SK-N-SH (cell line): ENCODE measurements at regions not wholly inside any gene's neighbourhood (a gene's known extent, or its start where the extent isn't known, plus 50 kb on each side); places are given as distances from the start of the nearest gene placed in this dataset.

Source experiments
- CTCF ChIA-PET: fragments of 300-600, 350-600 bp; formaldehyde crosslinking; extraction: SDS; loops from one replicate; lab custom pipeline; 2021; lab: Yijun Ruan, JAX
- POLR2A ChIA-PET: fragments of 350-600 bp; sonication (Branson Sonifier 250); formaldehyde crosslinking; extraction: SDS; loops from one replicate; lab custom pipeline; 2020; ENCODE audit warnings: antibody characterized with exemption, inconsistent platforms; lab: Yijun Ruan, JAX
- DNase-seq: peaks from one replicate; pipeline ENCODE4 v3.0.0; 2012
- H2AFZ ChIP-seq: fragments of 200-600 bp; sonication (generic); 2 replicates; pipeline ENCODE4 v1.8.1; 2016; ENCODE audit warnings: antibody characterized with exemption, mild to moderate bottlenecking, low read depth
- H3F3A ChIP-seq: fragments of 200-600 bp; sonication (generic); replicated peaks from 2 replicates; pipeline ENCODE3; 2016; ENCODE audit warnings: antibody characterized with exemption, mild to moderate bottlenecking; ENCODE audit not compliant: insufficient read depth
- H3K27ac ChIP-seq, 2 experiments: fragments of 200-500 bp in 1 of 2; fragments of 200-600 bp in 1 of 2; sonication (Bioruptor generic) in 1 of 2; sonication (generic), shearing (Covaris generic) in 1 of 2; 2 replicates each; pipeline versions ENCODE4 v1.5.1 to v1.6.1; 2014 to 2016; ENCODE audit warnings: low read depth in 2 of 2, inconsistent platforms in 1 of 2, low read length in 1 of 2, mild to moderate bottlenecking in 1 of 2, mixed read lengths in 1 of 2
- H3K27me3 ChIP-seq: fragments of 200-600 bp; sonication (generic), shearing (Covaris generic); 2 replicates; pipeline ENCODE4 v1.6.1; 2016; ENCODE audit warnings: mixed run types; ENCODE audit not compliant: insufficient read depth
- H3K36me3 ChIP-seq, 2 experiments: fragments of 200-500 bp in 1 of 2; fragments of 200-600 bp in 1 of 2; sonication (Bioruptor generic) in 1 of 2; sonication (generic) in 1 of 2; replicated peaks in 1 of 2; 2 replicates each; pipeline versions ENCODE3 to v1.5.1; 2014 to 2016; ENCODE audit warnings: low read length in 1 of 2, mild to moderate bottlenecking in 1 of 2; ENCODE audit not compliant: insufficient read depth in 2 of 2, control insufficient read depth in 1 of 2
- H3K4me1 ChIP-seq, 2 experiments: fragments of 200-500 bp in 1 of 2; fragments of 200-600 bp in 1 of 2; sonication (Bioruptor generic) in 1 of 2; sonication (generic), shearing (Covaris generic) in 1 of 2; 2 replicates each; pipeline versions ENCODE4 v1.5.1 to v1.6.1; 2014 to 2016; ENCODE audit warnings: low read depth in 1 of 2, low read length in 1 of 2, mixed run types in 1 of 2; ENCODE audit not compliant: insufficient read depth in 2 of 2, control insufficient read depth in 1 of 2
- H3K4me2 ChIP-seq: fragments of 200-600 bp; sonication (generic), shearing (Covaris generic); 2 replicates; pipeline ENCODE4 v1.6.1; 2017; ENCODE audit warnings: mixed run types
- H3K4me3 ChIP-seq, 2 experiments: fragments of 200-500 bp in 1 of 2; fragments of 200-600 bp in 1 of 2; sonication (Bioruptor generic) in 1 of 2; sonication (generic), shearing (Covaris generic) in 1 of 2; 2 replicates each; pipeline versions ENCODE4 v1.5.1 to v1.8.1; 2014 to 2016; ENCODE audit warnings: low read depth in 2 of 2, inconsistent platforms in 1 of 2, low read length in 1 of 2, mild to moderate bottlenecking in 1 of 2, mixed read lengths in 1 of 2, moderate library complexity in 1 of 2
- H3K79me2 ChIP-seq: fragments of 200-600 bp; sonication (generic); 2 replicates; pipeline ENCODE4 v1.8.1; 2017; ENCODE audit warnings: mild to moderate bottlenecking; ENCODE audit not compliant: insufficient read depth
- H3K9ac ChIP-seq: fragments of 200-600 bp; sonication (generic); 2 replicates; pipeline ENCODE4 v1.6.1; 2017; ENCODE audit warnings: mixed run types
- H3K9me2 ChIP-seq: fragments of 200-600 bp; sonication (generic); 2 replicates; pipeline ENCODE4 v1.6.1; 2017; ENCODE audit warnings: mixed run types
- H3K9me3 ChIP-seq: fragments of 200-600 bp; sonication (generic); 2 replicates; pipeline ENCODE4 v1.6.1; 2017; ENCODE audit warnings: mixed run types, mild to moderate bottlenecking, moderate library complexity
- H4K20me1 ChIP-seq: fragments of 200-600 bp; sonication (generic); 2 replicates; pipeline ENCODE4 v1.6.1; 2017; ENCODE audit warnings: mild to moderate bottlenecking, mixed run types; ENCODE audit not compliant: insufficient read depth
- CTCF ChIP-seq: fragments of 200-600 bp; sonication (generic); IDR thresholded peaks from 2 replicates; pipeline ENCODE4 v1.6.1; 2017; ENCODE audit warnings: antibody characterized with exemption, mild to moderate bottlenecking, moderate library complexity
- EZH2phosphoT487 ChIP-seq: fragments of 200-600 bp; sonication (generic); IDR thresholded peaks from 2 replicates; pipeline ENCODE4 v1.6.1; 2017; ENCODE audit warnings: low read depth, mixed run types, mild to moderate bottlenecking, antibody characterized with exemption, moderate library complexity, borderline replicate concordance
- FOSL2 ChIP-seq: IDR thresholded peaks from 2 replicates; pipeline ENCODE4 v1.4.0; 2012; ENCODE audit warnings: low read depth, mild to moderate bottlenecking, moderate library complexity, borderline replicate concordance
- FOXM1 ChIP-seq: IDR thresholded peaks from 2 replicates; pipeline ENCODE4 v1.4.0; 2012; ENCODE audit warnings: low read depth, mild to moderate bottlenecking
- GABPA ChIP-seq: IDR thresholded peaks from 2 replicates; pipeline ENCODE4 v1.4.0; 2012; ENCODE audit warnings: low read depth, mild to moderate bottlenecking
- JUND ChIP-seq: IDR thresholded peaks from 2 replicates; pipeline ENCODE4 v1.4.0; 2012
- MEF2A ChIP-seq: IDR thresholded peaks from 2 replicates; pipeline ENCODE4 v1.4.0; 2012; ENCODE audit warnings: low read depth, borderline replicate concordance
- NRF1 ChIP-seq: IDR thresholded peaks from 2 replicates; pipeline ENCODE4 v1.6.1; 2012; ENCODE audit warnings: low read depth, mild to moderate bottlenecking, low read length
- RCOR1 ChIP-seq: fragments of 150-350 bp; IDR thresholded peaks from 2 replicates; pipeline ENCODE4 v1.6.1; 2017; ENCODE audit warnings: antibody characterized with exemption, low read length
- RFX5 ChIP-seq: IDR thresholded peaks from 2 replicates; pipeline ENCODE4 v1.6.1; 2012; ENCODE audit warnings: mild to moderate bottlenecking, improper control_type of control experiment, low read length
- RXRA ChIP-seq: IDR thresholded peaks from 2 replicates; pipeline ENCODE4 v1.4.0; 2012; ENCODE audit warnings: low read depth, mild to moderate bottlenecking, borderline replicate concordance
- SIN3A ChIP-seq: IDR thresholded peaks from 2 replicates; pipeline ENCODE4 v1.6.1; 2012; ENCODE audit warnings: low read depth, mild to moderate bottlenecking, low read length, moderate library complexity, borderline replicate concordance
- TCF12 ChIP-seq: IDR thresholded peaks from 2 replicates; pipeline ENCODE4 v1.4.0; 2012
- WGBS: methylation state at CpG from one replicate; pipeline ENCODE4 v1.1.6; 2017; ENCODE audit warnings: low lambda C conversion rate; 5-methylcytosine and 5-hydroxymethylcytosine counted together
- TF ChIP-seq, protein P1 (sequence below): IDR thresholded peaks from 2 replicates; pipeline ENCODE4 v1.4.0; 2012; ENCODE audit warnings: low read depth, borderline replicate concordance
- TF ChIP-seq, protein P2 (sequence below): IDR thresholded peaks from 2 replicates; pipeline ENCODE4; 2012

DNA sequence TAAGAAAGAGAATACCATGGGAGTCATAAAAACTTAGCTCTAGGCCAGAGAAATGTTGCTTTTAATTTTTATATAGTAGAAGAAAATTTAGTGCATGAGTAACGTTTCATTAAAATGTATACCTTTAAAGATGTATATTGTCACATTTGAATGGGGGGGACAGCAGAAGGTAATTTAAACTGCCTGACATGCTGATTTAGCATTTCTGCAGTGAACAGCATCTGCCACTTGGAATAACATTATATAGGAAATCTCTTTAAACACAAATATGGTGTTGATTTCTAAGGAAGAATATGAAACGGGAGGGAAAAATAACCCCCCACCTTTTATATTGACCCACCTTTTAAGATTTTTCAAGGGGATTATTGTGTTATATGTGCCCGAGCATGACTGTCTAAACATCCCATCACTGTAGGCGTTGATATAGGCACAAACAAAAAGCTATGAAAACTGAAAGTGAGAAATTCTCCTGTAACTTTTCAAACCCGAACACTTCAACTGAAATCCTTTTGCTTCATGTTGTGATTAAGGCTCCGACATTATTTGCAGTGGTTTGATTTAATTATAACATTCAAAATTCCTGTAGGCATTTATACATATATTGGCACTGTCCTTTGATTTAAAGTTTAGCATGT lies 244.7 kb upstream of the CELF2 start:
- no peak overlapping the region for H2AFZ ChIP-seq
- ChIA-PET CTCF (no interaction called here), POLR2A (interaction anchor here (0.6 kb wide), 1 partner anchor 9 kb away, joined by 4 read pairs; no protein-coding TSS in a partner anchor)
- no peaks in the 10 kb centered on the region for H4K20me1 ChIP-seq
- H3K9me3 ChIP-seq = no peaks in the 10 kb centered on the region
- H3K27me3 ChIP-seq = no peaks in the 10 kb centered on the region
- 23% methylated on average over 6 of the region's 6 CpGs for WGBS
- TF ChIP-seq FOXM1 = no peak
- no peaks in the 10 kb centered on the region for H3K79me2 ChIP-seq
- H3K4me1 ChIP-seq = no peaks in the 10 kb centered on the region
- H3K9ac ChIP-seq = no peak overlapping the region
- no peaks in the 10 kb centered on the region for H3K36me3 ChIP-seq
- DNase-seq = no peak
- no peak overlapping the region for H3K27ac ChIP-seq
- no peak overlapping the region for H3K4me3 ChIP-seq
- H3K9me2 ChIP-seq = no peaks in the 10 kb centered on the region
- H3F3A ChIP-seq = no peaks in the 10 kb centered on the region
- H3K4me2 ChIP-seq = no peak overlapping the region

GRCh38 chr10:10774416-10774815 lies 243.3 kb upstream of the CELF2 start:
- H3K9me2 ChIP-seq = no peaks in the 10 kb centered on the region
- no peak overlapping the region for H3K9ac ChIP-seq
- no peaks in the 10 kb centered on the region for H3K9me3 ChIP-seq
- no peak for TF ChIP-seq FOSL2
- TF ChIP-seq, protein P1, sequence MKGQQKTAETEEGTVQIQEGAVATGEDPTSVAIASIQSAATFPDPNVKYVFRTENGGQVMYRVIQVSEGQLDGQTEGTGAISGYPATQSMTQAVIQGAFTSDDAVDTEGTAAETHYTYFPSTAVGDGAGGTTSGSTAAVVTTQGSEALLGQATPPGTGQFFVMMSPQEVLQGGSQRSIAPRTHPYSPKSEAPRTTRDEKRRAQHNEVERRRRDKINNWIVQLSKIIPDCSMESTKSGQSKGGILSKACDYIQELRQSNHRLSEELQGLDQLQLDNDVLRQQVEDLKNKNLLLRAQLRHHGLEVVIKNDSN = no peak
- no peak for TF ChIP-seq EZH2phosphoT487
- TF ChIP-seq MEF2A = no peak
- TF ChIP-seq, all 33 proteins: peak for 0
- Histone ChIP-seq H3K27me3 (no peaks in the 10 kb centered on the region), H3K4me1 (no peaks in the 10 kb centered on the region), H3F3A (no peaks in the 10 kb centered on the region), H3K79me2 (no peaks in the 10 kb centered on the region), H3K4me3 (no peak overlapping the region), H3K36me3 (no peaks in the 10 kb centered on the region), H3K4me2 (no peak overlapping the region), H2AFZ (no peak overlapping the region), H3K27ac (no peak overlapping the region), H4K20me1 (no peaks in the 10 kb centered on the region)
- ChIA-PET CTCF (no interaction called here), POLR2A (no interaction called here)
- WGBS = 72% methylated on average over 8 of the region's 9 CpGs
- DNase-seq = no peak

- Histone ChIP-seq H3F3A (no peaks in the 10 kb centered on the region), H3K4me3 (no peak overlapping the region), H3K4me1 (no peaks in the 10 kb centered on the region), H2AFZ (no peak overlapping the region), H3K27ac (no peak overlapping the region), H3K4me2 (no peak overlapping the region), H3K79me2 (no peaks in the 10 kb centered on the region), H3K27me3 (no peaks in the 10 kb centered on the region), H4K20me1 (no peaks in the 10 kb centered on the region), H3K9me2 (no peaks in the 10 kb centered on the region), H3K9ac (no peak overlapping the region), H3K9me3 (no peaks in the 10 kb centered on the region), H3K36me3 (no peaks in the 10 kb centered on the region)
- CTCF ChIA-PET = no interaction called here
- DNase-seq = no peak
- WGBS = 58% methylated on average over 9 of the region's 9 CpGs
- POLR2A ChIA-PET = no interaction called here
- TF ChIP-seq, protein P2, sequence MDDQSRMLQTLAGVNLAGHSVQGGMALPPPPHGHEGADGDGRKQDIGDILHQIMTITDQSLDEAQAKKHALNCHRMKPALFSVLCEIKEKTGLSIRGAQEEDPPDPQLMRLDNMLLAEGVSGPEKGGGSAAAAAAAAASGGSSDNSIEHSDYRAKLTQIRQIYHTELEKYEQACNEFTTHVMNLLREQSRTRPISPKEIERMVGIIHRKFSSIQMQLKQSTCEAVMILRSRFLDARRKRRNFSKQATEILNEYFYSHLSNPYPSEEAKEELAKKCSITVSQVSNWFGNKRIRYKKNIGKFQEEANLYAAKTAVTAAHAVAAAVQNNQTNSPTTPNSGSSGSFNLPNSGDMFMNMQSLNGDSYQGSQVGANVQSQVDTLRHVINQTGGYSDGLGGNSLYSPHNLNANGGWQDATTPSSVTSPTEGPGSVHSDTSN = no peak
- TF ChIP-seq FOSL2 = no peak
- TF ChIP-seq SIN3A = no peak
- TF ChIP-seq NRF1 = no peak
- no peak for TF ChIP-seq RCOR1
- TF ChIP-seq TCF12 = no peak
- no peak for TF ChIP-seq RFX5
- no peak for TF ChIP-seq JUND
- no peak for TF ChIP-seq CTCF
- TF ChIP-seq GABPA = no peak
- TF ChIP-seq RXRA = no peak
- TF ChIP-seq EZH2phosphoT487 = no peak
- TF ChIP-seq, protein P1 = no peak
Measured at GRCh38 chr10:10776363-10776762, 241.3 kb upstream of the CELF2 start.
